ENCODE measurements at regions not wholly inside any gene's neighbourhood (a gene's known extent, or its start where the extent isn't known, plus 50 kb on each side); places are given as distances from the start of the nearest gene placed in this dataset.
A peak's percentile ranks its signal among the peaks of the same experiment; 100 is the strongest.
"Not testable (repeated sequence)": the region's sequence is repeated elsewhere in the genome, so short reads cannot be mapped to it uniquely, and the experiment has no call there.

- no peak for DNase-seq (ENCODE audit: low spot score)
Measured at GRCh38 chr5:101035425-101035824, 132.3 kb upstream of the ST8SIA4 start.

- DNase-seq (ENCODE audit: low spot score) = no peak
Measured at GRCh38 chr5:101024299-101024698, 121.2 kb upstream of the ST8SIA4 start.

- DNase-seq (ENCODE audit: low spot score) = no peak
Measured at GRCh38 chr5:101018299-101018698, 115.2 kb upstream of the ST8SIA4 start.

- DNase-seq (ENCODE audit: low spot score) = peak; percentile 9
Measured at GRCh38 chr5:101012880-101013279, 109.8 kb upstream of the ST8SIA4 start.

- DNase-seq (ENCODE audit: low spot score) = no peak
Measured at GRCh38 chr5:101009758-101010519, 106.9 kb upstream of the ST8SIA4 start.

GRCh38 chr5:100992354-100992753, 89.3 kb upstream of the ST8SIA4 start:
- no peak for DNase-seq (ENCODE audit: low spot score)

GRCh38 chr5:100983601-100984000, 80.5 kb upstream of the ST8SIA4 start:
- not testable (repeated sequence) for DNase-seq (ENCODE audit: low spot score)

GRCh38 chr5:100974082-100974481, 71.0 kb upstream of the ST8SIA4 start:
- no peak for DNase-seq (ENCODE audit: low spot score)

- DNase-seq (ENCODE audit: low spot score) = no peak
Measured at GRCh38 chr5:100970646-100971255, 67.7 kb upstream of the ST8SIA4 start.

GRCh38 chr5:100965291-100965690, 62.2 kb upstream of the ST8SIA4 start:
- no peak for DNase-seq (ENCODE audit: low spot score)

Data from iPS-NIHi11 (cell line).